ENCODE measurements at regions not wholly inside any gene's neighbourhood (a gene's known extent, or its start where the extent isn't known, plus 50 kb on each side); places are given as distances from the start of the nearest gene placed in this dataset.

GRCh38 chr20:10771435-10772140 is 97.8 kb upstream of the JAG1 start:
- Histone ChIP-seq H3K9me3 (ENCODE audit: insufficient read depth, low read depth, low read length) (no peaks in the 10 kb centered on the region), H3K4me3 (ENCODE audit: low read length, poor library complexity, severe bottlenecking) (no peak overlapping the region), H3F3A (ENCODE audit: low read depth) (no peaks in the 10 kb centered on the region), H3K4me2 (ENCODE audit: low read depth, low read length, poor library complexity, severe bottlenecking) (no peak overlapping the region), H2AFZ (ENCODE audit: low read length) (no peak overlapping the region), H3K4me1 (ENCODE audit: insufficient read depth, low read length, poor library complexity, severe bottlenecking) (no peaks in the 10 kb centered on the region), H3K9ac (ENCODE audit: low read depth, low read length, poor library complexity, severe bottlenecking) (no peak overlapping the region), H3K36me3 (ENCODE audit: insufficient read depth, low read length) (no peaks in the 10 kb centered on the region), H4K20me1 (ENCODE audit: insufficient read depth, low read length, poor library complexity, severe bottlenecking) (no peaks in the 10 kb centered on the region), H3K9me2 (replicated peaks; ENCODE audit: low read depth, low read length) (no peaks in the 10 kb centered on the region), H3K79me2 (ENCODE audit: insufficient read depth, low read length) (no peaks in the 10 kb centered on the region), H3K27me3 (ENCODE audit: insufficient read depth, low read length, poor library complexity, severe bottlenecking) (no peaks in the 10 kb centered on the region)
- TF ChIP-seq EZH2phosphoT487 (IDR thresholded peaks at IDR 0.05; ENCODE audit: borderline replicate concordance) (no peak), CTCF (conservative IDR thresholded peaks at IDR 0.05; ENCODE audit: low read length) (no peak)

GRCh38 chr20:10774357-10774943 is 100.7 kb upstream of the JAG1 start:
- no peaks in the 10 kb centered on the region for H3K36me3 ChIP-seq (ENCODE audit: insufficient read depth, low read length)
- no peak overlapping the region for H2AFZ ChIP-seq (ENCODE audit: low read length)
- H4K20me1 ChIP-seq (ENCODE audit: insufficient read depth, low read length, poor library complexity, severe bottlenecking), result no peaks in the 10 kb centered on the region
- no peak for TF ChIP-seq EZH2phosphoT487 (IDR thresholded peaks at IDR 0.05; ENCODE audit: borderline replicate concordance)
- no peaks in the 10 kb centered on the region for H3F3A ChIP-seq (ENCODE audit: low read depth)
- no peaks in the 10 kb centered on the region for H3K27me3 ChIP-seq (ENCODE audit: insufficient read depth, low read length, poor library complexity, severe bottlenecking)
- H3K79me2 ChIP-seq (ENCODE audit: insufficient read depth, low read length), result no peaks in the 10 kb centered on the region
- no peaks in the 10 kb centered on the region for H3K9me3 ChIP-seq (ENCODE audit: insufficient read depth, low read depth, low read length)
- H3K4me1 ChIP-seq (ENCODE audit: insufficient read depth, low read length, poor library complexity, severe bottlenecking), result no peaks in the 10 kb centered on the region
- H3K4me3 ChIP-seq (ENCODE audit: low read length, poor library complexity, severe bottlenecking), result no peak overlapping the region
- H3K4me2 ChIP-seq (ENCODE audit: low read depth, low read length, poor library complexity, severe bottlenecking), result no peak overlapping the region
- H3K9me2 ChIP-seq (replicated peaks; ENCODE audit: low read depth, low read length), result no peaks in the 10 kb centered on the region
- H3K9ac ChIP-seq (ENCODE audit: low read depth, low read length, poor library complexity, severe bottlenecking), result no peak overlapping the region

GRCh38 chr20:10777710-10778109 is 103.9 kb upstream of the JAG1 start:
- no peaks in the 10 kb centered on the region for H4K20me1 ChIP-seq (ENCODE audit: insufficient read depth, low read length, poor library complexity, severe bottlenecking)
- H3K4me1 ChIP-seq (ENCODE audit: insufficient read depth, low read length, poor library complexity, severe bottlenecking), result no peaks in the 10 kb centered on the region
- H3K4me2 ChIP-seq (ENCODE audit: low read depth, low read length, poor library complexity, severe bottlenecking), result no peak overlapping the region
- no peaks in the 10 kb centered on the region for H3K27me3 ChIP-seq (ENCODE audit: insufficient read depth, low read length, poor library complexity, severe bottlenecking)
- no peak overlapping the region for H2AFZ ChIP-seq (ENCODE audit: low read length)
- TF ChIP-seq CTCF (conservative IDR thresholded peaks at IDR 0.05; ENCODE audit: low read length) (no peak), EZH2phosphoT487 (IDR thresholded peaks at IDR 0.05; ENCODE audit: borderline replicate concordance) (no peak)
- no peaks in the 10 kb centered on the region for H3F3A ChIP-seq (ENCODE audit: low read depth)
- no peaks in the 10 kb centered on the region for H3K36me3 ChIP-seq (ENCODE audit: insufficient read depth, low read length)
- no peaks in the 10 kb centered on the region for H3K79me2 ChIP-seq (ENCODE audit: insufficient read depth, low read length)
- no peaks in the 10 kb centered on the region for H3K9me2 ChIP-seq (replicated peaks; ENCODE audit: low read depth, low read length)
- H3K9ac ChIP-seq (ENCODE audit: low read depth, low read length, poor library complexity, severe bottlenecking), result no peak overlapping the region
- H3K9me3 ChIP-seq (ENCODE audit: insufficient read depth, low read depth, low read length), result no peaks in the 10 kb centered on the region
- H3K4me3 ChIP-seq (ENCODE audit: low read length, poor library complexity, severe bottlenecking), result no peak overlapping the region
